GM12878 (cell line): ENCODE measurements at regions not wholly inside any gene's neighbourhood (a gene's known extent, or its start where the extent isn't known, plus 50 kb on each side); places are given as distances from the start of the nearest gene placed in this dataset.

ENCODE experiments used
- CTCF ChIP-seq, 3 experiments: IDR thresholded peaks in 2 of 3; conservative IDR thresholded peaks in 1 of 3; 2 replicates each; pipeline ENCODE4 v1.5.1; 2011; ENCODE audit warnings: low read depth in 3 of 3, low read length in 3 of 3, mild to moderate bottlenecking in 3 of 3, control low read depth in 2 of 3, moderate library complexity in 2 of 3, inconsistent platforms in 1 of 3, mixed read lengths in 1 of 3; ENCODE audit not compliant: control insufficient read depth in 2 of 3, insufficient read depth in 1 of 3; ENCODE audit errors: extremely low read depth in 1 of 3
- FOXM1 ChIP-seq: IDR thresholded peaks from 2 replicates; pipeline ENCODE4 v1.6.1; 2012; ENCODE audit warnings: low read depth, mild to moderate bottlenecking, inconsistent platforms, low read length, moderate library complexity
- HDAC2 ChIP-seq: fragments of 200-600 bp; sonication (generic); IDR thresholded peaks from 2 replicates; pipeline ENCODE4 v1.6.1; 2017
- IKZF2 ChIP-seq, 2 experiments: fragments of 450-650 bp; IDR thresholded peaks; 2 replicates each; pipeline ENCODE4 v1.6.1; 2017; ENCODE audit warnings: mild to moderate bottlenecking in 2 of 2, moderate library complexity in 2 of 2
- NRF1 ChIP-seq: conservative IDR thresholded peaks from 2 replicates; pipeline ENCODE4 v1.6.1; 2011; ENCODE audit warnings: mild to moderate bottlenecking, low read depth, low read length, improper control_type of control experiment
- POLR2A ChIP-seq: IDR thresholded peaks from 2 replicates; pipeline ENCODE4 v1.6.1; 2011; ENCODE audit warnings: low read depth, mild to moderate bottlenecking, low read length
- RCOR1 ChIP-seq: conservative IDR thresholded peaks from 2 replicates; pipeline ENCODE4 v1.6.1; 2012; ENCODE audit warnings: low read depth, low read length, improper control_type of control experiment
- REST ChIP-seq: IDR thresholded peaks from 2 replicates; pipeline ENCODE4 v1.6.1; 2012; ENCODE audit warnings: mild to moderate bottlenecking, low read depth, low read length
- TF ChIP-seq, protein P1 (sequence below): fragments of 450-650 bp; IDR thresholded peaks from 2 replicates; pipeline ENCODE4 v1.6.1; 2017; ENCODE audit warnings: mild to moderate bottlenecking, moderate library complexity

- TF ChIP-seq, protein P1, sequence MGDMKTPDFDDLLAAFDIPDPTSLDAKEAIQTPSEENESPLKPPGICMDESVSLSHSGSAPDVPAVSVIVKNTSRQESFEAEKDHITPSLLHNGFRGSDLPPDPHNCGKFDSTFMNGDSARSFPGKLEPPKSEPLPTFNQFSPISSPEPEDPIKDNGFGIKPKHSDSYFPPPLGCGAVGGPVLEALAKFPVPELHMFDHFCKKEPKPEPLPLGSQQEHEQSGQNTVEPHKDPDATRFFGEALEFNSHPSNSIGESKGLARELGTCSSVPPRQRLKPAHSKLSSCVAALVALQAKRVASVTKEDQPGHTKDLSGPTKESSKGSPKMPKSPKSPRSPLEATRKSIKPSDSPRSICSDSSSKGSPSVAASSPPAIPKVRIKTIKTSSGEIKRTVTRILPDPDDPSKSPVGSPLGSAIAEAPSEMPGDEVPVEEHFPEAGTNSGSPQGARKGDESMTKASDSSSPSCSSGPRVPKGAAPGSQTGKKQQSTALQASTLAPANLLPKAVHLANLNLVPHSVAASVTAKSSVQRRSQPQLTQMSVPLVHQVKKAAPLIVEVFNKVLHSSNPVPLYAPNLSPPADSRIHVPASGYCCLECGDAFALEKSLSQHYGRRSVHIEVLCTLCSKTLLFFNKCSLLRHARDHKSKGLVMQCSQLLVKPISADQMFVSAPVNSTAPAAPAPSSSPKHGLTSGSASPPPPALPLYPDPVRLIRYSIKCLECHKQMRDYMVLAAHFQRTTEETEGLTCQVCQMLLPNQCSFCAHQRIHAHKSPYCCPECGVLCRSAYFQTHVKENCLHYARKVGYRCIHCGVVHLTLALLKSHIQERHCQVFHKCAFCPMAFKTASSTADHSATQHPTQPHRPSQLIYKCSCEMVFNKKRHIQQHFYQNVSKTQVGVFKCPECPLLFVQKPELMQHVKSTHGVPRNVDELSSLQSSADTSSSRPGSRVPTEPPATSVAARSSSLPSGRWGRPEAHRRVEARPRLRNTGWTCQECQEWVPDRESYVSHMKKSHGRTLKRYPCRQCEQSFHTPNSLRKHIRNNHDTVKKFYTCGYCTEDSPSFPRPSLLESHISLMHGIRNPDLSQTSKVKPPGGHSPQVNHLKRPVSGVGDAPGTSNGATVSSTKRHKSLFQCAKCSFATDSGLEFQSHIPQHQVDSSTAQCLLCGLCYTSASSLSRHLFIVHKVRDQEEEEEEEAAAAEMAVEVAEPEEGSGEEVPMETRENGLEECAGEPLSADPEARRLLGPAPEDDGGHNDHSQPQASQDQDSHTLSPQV = no peak
- TF ChIP-seq CTCF (IDR thresholded peaks at IDR 0.05 in 2 of 3, conservative IDR thresholded peaks at IDR 0.05 in 1 of 3; ENCODE audit: control insufficient read depth in 2 of 3, extremely low read depth in 1 of 3, insufficient read depth in 1 of 3, low read depth in 3 of 3, low read length in 3 of 3) = no peak
- TF ChIP-seq NRF1 = no peak
- no peak for TF ChIP-seq IKZF2 (IDR thresholded peaks at IDR 0.05)
- TF ChIP-seq FOXM1 = no peak
- no peak for TF ChIP-seq RCOR1
- no peak for TF ChIP-seq REST
- TF ChIP-seq HDAC2 = no peak
- no peak for TF ChIP-seq POLR2A
Measured at GRCh38 chr6:167554854-167555253, 230.0 kb downstream of the TTLL2 start.
